Left lobe of liver (tissue), 2 donors: ENCODE measurements at regions not wholly inside any gene's neighbourhood (a gene's known extent, or its start where the extent isn't known, plus 50 kb on each side); places are given as distances from the start of the nearest gene placed in this dataset.
"Not testable (repeated sequence)": the region's sequence is repeated elsewhere in the genome, so short reads cannot be mapped to it uniquely, and the experiment has no call there.

ENCODE experiments used
- ATAC-seq: fragments of 200-7000 bp; cut with Tn5 transposase; one replicate; pipeline ENCODE4 v1.9.1; 2020; ENCODE audit warnings: mild to moderate bottlenecking, moderate library complexity
- DNase-seq: peaks from one replicate; pipeline ENCODE4 v3.0.0-alpha.2; 2020; ENCODE audit warnings: low spot score
- donor health status: DM: no; HTN: no; CAD: no; lungs with moderate emphysema.
- donor health status: DM: no; HTN: yes; CAD: no.

GRCh38 chr13:59269476-59269875 is 894.3 kb downstream of the DIAPH3 start:
- no peak for DNase-seq
- no peak for ATAC-seq

DNA sequence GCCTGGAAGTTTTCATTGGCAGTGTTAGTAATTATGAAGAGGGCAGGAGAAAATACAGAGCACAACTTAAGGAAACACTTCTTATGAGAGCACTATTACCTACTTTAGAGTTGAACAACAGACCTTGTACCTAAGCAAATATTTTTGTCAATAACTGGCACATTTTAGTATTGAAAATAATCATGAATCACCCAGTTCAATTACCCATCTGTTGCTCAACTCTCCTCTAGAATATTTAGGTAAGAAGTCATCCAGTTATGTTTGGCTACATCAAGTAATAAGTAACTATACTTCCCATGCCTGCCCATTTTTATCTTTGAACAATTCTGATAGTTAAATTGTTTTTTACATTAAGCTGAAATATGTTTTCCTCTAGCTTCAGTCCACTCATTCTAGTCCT is 893.4 kb downstream of the DIAPH3 start:
- no peak for DNase-seq
- ATAC-seq, result no peak

DNA sequence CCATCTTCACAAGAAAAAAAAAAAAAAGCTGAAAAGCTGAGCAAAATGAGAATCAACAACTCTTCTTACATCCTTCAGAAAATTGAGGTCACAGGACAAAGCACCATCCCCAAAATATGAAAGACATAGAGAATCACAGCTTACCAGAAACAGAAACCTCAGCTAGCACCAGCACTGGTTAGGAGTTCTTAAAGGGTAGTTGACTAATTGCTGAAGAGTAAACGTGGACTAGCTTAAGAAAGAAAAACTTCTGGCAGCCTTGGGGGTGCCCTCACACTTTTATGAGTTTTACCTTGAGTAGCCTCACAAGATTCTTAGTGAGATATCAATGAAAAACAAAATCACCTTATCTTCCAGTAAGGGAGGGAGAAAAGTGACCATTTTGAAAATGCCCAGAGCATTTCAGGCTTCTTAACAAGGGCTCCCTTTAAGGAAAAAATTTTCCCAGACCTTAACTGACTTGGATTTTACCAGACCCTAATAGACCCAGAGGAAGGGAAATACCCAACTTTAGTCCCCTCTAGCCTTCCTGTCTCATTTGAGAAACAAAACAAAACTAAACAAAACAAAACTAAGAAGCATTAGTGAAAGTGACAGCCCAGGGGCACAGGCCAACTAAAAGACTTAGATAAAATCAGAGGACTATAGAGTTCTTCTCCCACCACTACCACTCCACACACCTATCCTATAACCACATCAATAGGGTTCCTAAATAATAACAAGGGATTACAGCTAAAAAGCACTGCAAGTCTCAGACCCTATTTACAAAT is 888.6 kb downstream of the DIAPH3 start:
- ATAC-seq, result no peak
- DNase-seq, result no peak

- DNase-seq (no peak), ATAC-seq (no peak)
Measured at GRCh38 chr13:59276436-59276835, 887.3 kb downstream of the DIAPH3 start.

- ATAC-seq (no peak), DNase-seq (no peak)
Measured at GRCh38 chr13:59277106-59277505, 886.6 kb downstream of the DIAPH3 start.

DNA sequence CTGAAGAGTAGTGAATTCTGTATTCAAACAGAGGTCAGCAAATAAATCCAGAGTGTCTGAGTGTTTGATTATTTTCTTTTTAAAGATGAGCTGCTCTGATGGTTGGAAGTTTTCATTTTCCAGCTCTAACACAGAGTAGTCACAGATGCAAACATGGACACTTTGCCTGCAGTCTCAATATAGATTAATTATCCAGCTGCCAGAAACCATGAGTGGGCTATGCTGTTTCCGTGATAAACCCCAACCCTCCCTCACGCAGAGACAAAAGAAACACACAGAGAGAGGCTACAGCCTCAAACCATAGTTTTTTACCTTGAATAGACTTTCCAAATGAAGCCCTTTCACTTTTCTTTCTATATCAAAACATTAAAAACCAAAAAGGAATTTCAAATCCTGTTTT is 884.7 kb downstream of the DIAPH3 start:
- no peak for DNase-seq
- no peak for ATAC-seq

DNA sequence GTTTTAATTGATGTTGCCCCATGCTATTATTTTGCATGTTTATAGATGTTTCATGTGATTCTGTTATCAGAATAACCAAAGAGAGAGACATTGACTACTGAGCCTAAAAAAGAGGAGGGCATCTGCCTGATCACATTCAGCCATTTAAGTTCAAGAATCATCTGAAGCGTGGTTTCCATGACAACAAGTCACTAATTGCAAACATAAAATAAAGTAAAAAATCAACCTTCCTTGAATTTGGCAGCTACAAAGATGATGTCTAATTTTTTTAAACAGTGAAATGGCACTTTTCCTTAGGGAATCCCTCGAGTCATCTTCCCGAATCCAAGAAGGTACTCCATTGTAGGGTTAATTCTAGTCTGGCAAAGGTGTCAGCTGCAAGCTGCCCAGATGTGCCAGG is 884.2 kb downstream of the DIAPH3 start:
- no peak for ATAC-seq
- DNase-seq, result no peak

DNA sequence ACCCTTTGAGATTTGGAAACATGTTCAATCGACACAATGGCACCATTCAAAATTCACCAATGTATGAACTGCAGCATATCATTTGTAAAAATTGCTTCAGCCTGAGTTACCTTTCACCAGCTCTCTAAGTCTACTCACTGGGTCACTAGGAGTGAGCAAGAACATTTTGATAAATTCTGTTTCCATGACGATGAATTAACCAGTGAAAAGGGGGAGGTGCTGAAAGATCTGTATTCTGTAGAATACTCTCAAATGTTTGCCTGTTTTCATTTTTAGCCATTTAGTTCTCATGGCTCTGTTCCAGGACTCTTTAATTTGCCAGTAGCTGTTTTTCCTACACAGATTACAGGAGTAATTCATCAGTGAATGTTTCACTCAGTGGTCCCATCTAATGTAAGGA is 883.4 kb downstream of the DIAPH3 start:
- no peak for DNase-seq
- ATAC-seq, result no peak

- ATAC-seq (no peak), DNase-seq (no peak)
Measured at GRCh38 chr13:59281453-59281852, 882.3 kb downstream of the DIAPH3 start.

- not testable (repeated sequence) for ATAC-seq, DNase-seq
Measured at GRCh38 chr13:59292240-59292639, 871.5 kb downstream of the DIAPH3 start.

- ATAC-seq (no peak), DNase-seq (no peak)
Measured at GRCh38 chr13:59299584-59299983, 864.1 kb downstream of the DIAPH3 start.

- DNase-seq (no peak), ATAC-seq (no peak)
Measured at GRCh38 chr13:59300355-59301173, 863.2 kb downstream of the DIAPH3 start.

GRCh38 chr13:59301174-59301567 is 862.6 kb downstream of the DIAPH3 start:
- DNase-seq, result no peak
- ATAC-seq, result no peak

DNA sequence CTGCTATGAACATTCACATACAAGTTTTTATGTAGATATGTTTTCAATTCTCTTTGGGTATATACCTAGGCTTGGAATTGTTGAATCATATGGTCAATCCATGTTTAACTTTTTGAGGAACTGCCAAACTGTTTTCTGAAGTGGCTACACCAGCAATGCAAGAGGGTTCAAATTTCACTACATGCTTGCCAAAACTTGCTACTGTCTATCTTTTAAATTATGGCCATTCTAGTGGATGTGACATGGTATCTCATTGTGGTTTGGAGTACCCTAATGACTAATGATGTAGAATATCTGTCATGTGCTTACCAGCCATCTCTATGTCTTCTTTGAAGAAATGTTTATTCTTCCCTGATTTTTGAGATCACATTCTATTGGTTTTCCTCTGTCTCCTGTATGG is 860.3 kb downstream of the DIAPH3 start:
- no peak for DNase-seq
- ATAC-seq, result no peak

DNA sequence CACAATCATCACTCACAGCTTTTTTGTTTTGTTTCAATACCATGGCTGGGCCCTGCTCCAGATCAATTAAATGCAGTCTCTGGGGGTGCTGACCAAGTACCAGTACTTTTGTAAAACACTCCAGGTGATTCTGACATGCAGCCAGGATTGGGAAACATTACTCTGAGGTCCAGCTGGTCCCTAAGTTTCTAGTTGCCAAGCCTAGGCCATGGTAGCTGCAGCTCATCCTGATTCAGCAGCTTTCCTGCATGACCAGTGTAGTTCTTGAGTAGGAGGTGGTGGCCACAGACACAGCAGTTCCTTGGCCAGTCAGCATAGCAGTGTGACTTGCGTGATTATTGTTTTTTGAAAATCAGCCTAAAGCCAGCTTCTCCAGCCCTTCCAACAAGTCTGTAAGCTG is 859.1 kb downstream of the DIAPH3 start:
- DNase-seq, result no peak
- ATAC-seq, result no peak

DNA sequence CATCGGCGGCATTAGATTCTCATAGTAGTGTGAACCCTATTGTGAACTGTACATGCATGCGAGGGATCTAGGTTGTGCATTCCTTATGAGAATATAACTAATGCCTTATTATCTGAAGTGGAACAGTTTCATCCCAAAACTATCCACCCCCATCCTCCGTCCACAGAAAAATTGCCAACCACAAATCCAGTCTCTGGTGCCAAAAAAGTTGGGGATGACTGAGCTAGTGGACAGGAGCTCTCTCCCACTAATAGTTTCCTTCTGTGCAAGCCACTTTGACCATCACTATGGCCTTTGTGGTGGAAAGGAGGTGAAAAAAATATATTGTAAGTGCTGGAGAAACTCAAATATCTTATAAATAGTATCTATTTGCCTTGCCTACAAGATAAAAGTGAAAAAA is 857.8 kb downstream of the DIAPH3 start:
- no peak for ATAC-seq
- no peak for DNase-seq

DNA sequence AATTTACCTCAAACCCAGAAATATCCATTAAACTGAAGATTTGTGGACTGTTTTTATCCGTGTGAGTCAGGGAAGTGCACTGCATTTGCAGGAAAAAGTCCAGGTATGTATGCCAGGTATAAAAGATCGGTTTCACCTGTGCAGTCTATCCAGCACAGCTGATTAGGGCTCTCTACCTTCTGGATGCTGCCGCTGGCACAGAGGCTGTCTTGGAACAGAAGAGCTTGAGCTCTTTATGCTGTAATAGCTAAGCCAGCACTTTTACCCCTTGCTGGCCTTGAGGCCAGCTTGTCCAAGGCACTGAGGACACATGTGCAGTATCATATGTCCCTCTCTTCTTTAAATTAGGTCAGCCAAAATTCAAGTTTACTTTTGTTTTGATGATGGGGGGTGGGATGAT is 851.0 kb downstream of the DIAPH3 start:
- ATAC-seq (no peak), DNase-seq (no peak)

DNA sequence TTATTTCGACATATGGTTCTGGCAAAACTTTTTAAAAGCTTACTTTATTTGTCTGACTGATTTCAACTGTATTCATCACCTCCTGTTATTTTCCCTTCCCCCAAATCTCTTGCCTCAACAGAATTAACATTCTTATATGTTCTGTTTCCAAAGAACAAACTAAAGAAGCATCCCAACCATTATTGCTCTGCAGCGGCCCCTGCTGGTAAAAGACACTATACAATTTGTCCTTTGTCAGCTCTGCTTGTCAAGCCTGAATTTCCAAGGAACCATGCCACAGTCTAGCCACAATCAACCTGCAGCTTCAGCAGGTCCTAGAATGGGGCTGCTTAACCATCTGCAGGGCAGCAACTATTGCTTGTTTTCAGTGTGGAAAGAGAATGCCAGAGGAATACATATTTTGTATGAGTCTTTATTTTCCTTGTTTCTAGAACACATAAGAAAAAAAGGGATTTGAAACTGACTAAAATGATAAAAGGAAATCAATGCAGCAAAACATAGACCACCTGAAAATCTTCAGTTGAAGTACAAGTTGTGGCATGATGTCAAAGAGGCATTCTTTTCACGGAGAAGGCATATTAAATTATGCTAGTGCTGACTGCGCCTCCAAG is 845.3 kb downstream of the DIAPH3 start:
- ATAC-seq, result peak; percentile 87
- DNase-seq, result peak; percentile 64

DNA sequence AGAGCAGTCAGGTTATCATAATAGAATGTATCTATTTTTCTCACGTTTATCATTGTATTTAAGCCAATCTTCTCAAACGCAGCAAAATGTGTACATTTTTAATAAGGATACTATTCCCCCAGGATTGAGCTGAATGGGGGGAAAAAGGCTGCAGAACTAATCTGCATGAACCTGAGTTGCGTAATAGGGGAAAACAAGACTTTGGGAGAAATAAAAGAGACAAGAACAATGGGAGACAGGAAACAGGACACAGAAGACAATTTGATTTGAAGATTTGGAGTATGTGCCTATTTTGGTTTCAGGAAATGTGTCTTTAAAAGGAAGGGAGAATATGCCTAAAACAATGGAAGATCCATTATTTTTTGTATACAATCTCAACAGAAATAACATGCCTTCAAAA is 844.5 kb downstream of the DIAPH3 start:
- ATAC-seq (no peak), DNase-seq (no peak)

DNA sequence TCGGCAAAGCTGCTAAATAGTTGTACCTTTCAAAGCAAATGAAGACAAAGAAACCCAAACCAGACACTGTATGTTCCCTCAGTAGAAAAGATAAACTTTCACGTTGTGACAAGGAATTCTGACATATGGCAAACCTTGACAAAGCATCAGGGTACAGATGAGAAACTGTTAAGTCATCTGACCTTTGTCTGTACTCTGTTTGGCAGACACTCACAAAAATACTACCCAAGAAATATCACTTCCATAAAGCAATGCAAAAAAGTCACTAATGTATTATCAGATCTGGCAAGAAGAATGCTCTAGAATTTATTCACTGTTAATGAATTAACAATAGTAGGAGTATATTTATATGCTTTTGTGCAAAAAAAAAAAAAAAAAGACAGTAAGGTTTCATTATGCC is 843.7 kb downstream of the DIAPH3 start:
- ATAC-seq, result no peak

DNA sequence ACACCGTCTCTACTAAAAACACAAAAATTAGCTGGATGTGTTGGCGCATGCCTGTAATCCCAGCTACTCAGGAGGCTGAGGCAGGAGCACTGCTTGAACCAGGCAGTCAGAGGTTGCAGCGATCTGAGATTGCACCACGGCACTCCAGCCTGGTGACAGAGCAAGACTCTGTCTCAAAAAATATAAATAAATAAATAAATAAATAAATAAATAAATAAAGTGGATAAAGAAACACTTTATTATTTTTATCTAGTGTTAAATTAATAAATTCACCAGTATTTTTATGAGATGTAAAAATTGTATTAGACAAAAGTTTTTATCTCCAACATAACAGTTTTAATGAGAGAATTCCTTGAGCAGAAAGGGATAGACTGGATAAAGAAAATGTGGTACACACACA is 839.3 kb downstream of the DIAPH3 start:
- not testable (repeated sequence) for ATAC-seq, DNase-seq

More for the DNA sequence above, 843.7 kb downstream of the DIAPH3 start:
- no peak for DNase-seq

DNA sequence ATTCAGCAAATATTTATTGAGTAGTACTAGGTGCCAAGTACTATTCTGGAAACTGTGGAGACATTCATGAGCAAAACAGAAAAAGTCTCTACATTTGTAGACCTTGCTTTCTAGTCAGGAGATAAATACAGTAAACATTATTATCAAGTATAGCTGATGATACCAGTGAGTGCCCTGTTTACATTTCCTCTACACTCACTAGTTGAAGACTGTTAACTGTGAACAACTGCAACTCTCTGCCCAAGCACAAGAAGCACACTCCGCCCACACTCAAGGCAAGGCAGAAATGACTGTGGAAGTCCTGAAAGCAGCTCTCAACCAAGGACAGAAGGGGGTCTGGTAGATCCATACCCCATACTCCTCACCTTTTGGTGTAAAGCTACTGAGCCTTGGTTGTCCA is 837.0 kb downstream of the DIAPH3 start:
- no peak for DNase-seq
- no peak for ATAC-seq
